GM18498 (cell line): ENCODE measurements at regions not wholly inside any gene's neighbourhood (a gene's known extent, or its start where the extent isn't known, plus 50 kb on each side); places are given as distances from the start of the nearest gene placed in this dataset.
A peak's percentile ranks its signal among the peaks of the same experiment; 100 is the strongest.

Experiments
- ATAC-seq: cut with Tn5 transposase; IDR thresholded peaks from one replicate; pipeline ENCODE4 v1.9.1; 2021; ENCODE audit warnings: mild to moderate bottlenecking, moderate library complexity; ENCODE audit not compliant: unreplicated experiment

- ATAC-seq = no peak
These were observed 1031.3 kb downstream of the C4orf33 start for GRCh38 chr4:130127297-130127696.

DNA sequence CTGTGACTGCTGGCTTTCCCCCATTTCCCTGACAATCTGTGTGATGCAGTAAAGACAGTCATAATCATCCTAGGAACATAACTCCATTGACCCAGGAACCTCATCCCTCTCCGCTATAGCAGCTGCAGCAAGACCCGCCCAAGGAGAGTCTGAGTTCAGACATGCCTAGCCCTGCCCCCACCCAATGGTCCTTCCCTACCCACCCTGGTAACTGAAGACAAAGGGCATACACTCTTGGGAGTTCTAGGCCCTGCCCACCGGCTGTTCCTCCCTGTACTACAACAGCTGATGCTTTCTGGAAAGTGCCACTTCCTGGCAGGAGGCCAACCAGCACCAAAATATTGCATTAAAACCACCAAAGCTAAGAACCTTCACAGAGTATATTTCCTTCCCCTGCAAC lies 1035.6 kb downstream of the C4orf33 start:
- ATAC-seq = no peak

- no peak for ATAC-seq
These were observed 1045.7 kb downstream of the C4orf33 start for GRCh38 chr4:130141651-130142050.

DNA sequence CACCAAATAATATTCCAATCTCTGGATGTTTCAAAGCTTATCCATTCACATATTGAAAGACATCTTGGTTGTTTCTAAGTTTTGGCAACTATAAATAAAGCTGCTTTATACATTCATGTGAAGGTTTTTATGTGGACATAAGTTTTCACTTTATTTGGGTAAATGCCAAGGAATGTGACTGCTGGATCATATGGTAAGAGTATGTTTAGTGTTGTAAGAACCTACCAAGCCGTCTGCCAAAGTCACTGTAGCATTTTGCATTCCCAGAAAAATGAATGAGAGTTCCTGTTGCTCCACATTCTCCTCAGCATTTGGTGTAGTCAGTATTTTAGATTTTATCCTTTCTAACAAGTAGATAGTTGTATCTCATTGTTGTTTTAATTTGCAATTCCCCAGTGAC lies 1047.7 kb downstream of the C4orf33 start:
- ATAC-seq = no peak

DNA sequence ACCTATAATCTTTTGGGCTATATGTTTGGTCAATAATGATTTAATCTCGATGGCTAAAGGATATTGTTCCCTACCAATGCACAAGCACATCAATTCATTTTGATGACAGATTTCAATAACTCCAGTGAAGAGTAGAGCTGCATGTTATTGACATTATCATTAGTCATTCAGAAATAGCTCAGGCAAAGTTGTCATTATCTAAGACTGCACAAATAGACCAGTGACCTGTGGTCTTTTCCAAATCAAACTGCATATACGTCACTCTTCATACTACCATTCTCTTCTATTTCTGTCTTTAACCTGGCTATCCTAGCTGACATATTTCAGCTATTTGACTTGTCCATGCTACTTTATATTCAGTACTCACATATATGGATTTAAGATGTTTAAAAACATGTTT lies 1050.8 kb downstream of the C4orf33 start:
- ATAC-seq = no peak

- no peak for ATAC-seq
These were observed 1051.7 kb downstream of the C4orf33 start for GRCh38 chr4:130147641-130148040.

DNA sequence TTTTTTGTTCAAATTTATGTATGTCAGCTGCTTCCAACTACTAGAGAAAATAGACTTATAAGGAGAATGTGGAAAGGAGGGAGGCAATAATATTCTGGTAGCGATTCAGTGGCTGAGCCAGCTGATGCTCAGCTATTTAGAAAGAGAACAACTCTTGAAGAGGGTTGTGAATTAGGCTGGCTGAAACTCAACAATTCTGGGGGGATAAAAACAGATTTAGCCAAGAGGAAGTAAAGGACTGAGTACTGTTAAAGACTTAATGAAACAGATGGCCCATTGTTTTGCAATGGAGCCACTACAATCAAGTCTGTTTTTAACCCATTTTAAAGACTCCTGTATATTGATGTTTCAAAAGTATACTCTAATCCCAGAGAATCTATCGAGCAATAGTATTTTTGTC lies 1058.9 kb downstream of the C4orf33 start:
- ATAC-seq = no peak

GRCh38 chr4:130163701-130164100 lies 1067.7 kb downstream of the C4orf33 start:
- ATAC-seq = no peak

- no peak for ATAC-seq
These were observed 1069.4 kb downstream of the C4orf33 start for GRCh38 chr4:130165381-130165780.

GRCh38 chr4:130172156-130172555 lies 1076.2 kb downstream of the C4orf33 start:
- no peak for ATAC-seq

GRCh38 chr4:130178106-130178505 lies 1082.2 kb downstream of the C4orf33 start:
- ATAC-seq = no peak

DNA sequence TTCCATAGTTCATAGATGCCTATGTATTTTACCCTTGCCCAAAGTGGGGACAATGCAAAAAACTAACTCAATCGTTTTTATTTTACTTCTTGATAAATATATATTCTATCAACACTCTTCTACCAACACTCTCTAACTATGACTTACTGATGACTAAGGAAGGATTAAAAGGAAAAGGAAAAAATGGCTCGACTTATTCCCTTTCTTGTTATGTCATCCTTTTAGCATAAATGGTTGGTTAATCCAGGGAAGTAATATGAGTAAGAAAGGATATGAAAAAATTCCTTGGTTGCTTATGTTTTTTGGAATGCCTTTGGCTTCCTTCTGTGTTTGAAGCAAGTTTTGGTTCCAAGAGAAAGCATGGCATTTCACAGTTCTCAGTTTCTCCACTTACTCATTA lies 1087.1 kb downstream of the C4orf33 start:
- no peak for ATAC-seq

GRCh38 chr4:130183766-130184165 lies 1087.8 kb downstream of the C4orf33 start:
- ATAC-seq = no peak

- no peak for ATAC-seq
These were observed 1089.2 kb downstream of the C4orf33 start for GRCh38 chr4:130185123-130185522.

DNA sequence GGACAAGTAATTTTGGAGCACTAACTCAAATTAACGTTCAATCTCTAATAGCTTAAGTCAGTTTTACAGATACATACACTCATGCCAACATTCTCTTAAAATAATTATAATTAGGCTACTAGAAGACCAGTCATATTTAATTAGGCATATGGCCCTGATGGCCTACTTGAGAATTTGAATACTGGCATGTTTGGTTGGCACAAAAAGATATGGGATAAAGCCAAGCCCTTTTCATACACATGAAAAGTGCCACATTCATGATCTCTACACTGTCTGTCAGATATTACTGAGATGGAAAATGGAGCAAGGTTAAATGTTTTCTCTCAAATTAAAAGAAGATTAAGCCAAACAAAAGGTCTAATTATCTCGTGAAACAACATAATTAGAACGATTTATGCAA lies 1091.0 kb downstream of the C4orf33 start:
- ATAC-seq = no peak

DNA sequence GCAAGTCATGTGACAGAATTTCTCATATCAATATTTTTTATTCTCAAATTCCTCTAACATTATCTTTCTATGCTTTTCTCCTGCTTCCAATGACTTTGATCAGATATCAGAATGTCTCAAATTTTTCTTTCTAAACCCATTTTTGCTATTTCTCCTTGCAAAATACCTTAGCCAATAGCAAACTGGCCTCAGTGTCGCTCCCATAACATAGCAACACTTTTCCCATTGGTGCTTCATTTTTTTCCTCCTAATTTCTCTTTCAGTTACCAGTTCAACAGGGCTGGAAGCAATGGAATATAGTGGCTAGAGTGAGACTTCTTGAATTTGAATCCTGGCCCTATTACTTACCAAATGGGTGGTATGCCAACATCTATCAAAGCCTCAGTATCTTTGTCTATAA lies 1091.6 kb downstream of the C4orf33 start:
- no peak for ATAC-seq

GRCh38 chr4:130192787-130193186 lies 1096.8 kb downstream of the C4orf33 start:
- no peak for ATAC-seq

DNA sequence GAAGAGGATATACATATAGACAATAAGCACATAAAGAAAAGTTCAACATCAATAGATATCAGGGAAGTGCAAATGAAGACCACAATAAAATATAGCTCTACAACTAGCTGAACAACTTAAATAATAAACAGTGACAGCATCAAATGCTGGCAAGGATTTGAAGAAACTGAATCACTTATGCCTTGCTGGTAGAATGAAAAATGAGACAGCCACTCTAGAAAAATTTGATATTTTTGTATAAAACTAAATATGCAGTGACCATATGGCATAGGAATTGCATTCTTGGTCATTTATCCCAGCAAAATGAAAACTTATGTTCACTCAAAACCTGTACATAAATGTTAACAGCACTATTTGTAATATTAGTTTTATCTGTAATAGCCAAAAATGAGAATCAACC lies 1102.0 kb downstream of the C4orf33 start:
- ATAC-seq = no peak

- ATAC-seq = no peak
These were observed 1107.6 kb downstream of the C4orf33 start for GRCh38 chr4:130203571-130203970.

GRCh38 chr4:130210864-130211263 lies 1114.9 kb downstream of the C4orf33 start:
- no peak for ATAC-seq

DNA sequence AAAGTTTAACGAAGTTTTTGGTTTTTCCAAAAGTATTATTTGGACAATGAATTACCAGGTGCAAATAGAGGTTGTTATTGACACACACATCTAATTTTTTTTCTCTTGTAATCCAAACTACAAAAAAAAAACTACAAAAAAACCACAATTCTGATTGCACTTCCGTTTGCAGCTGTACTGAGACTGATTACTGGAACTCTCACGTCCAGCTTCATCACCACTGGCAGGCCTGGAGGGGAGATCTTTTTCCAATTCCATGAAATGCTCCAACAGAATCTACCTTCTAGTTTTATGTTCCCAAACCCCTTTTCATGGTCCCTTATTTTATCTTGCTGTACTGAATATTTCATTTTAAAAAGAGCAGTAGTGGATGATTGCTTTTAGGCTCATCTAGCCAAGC lies 1118.3 kb downstream of the C4orf33 start:
- ATAC-seq = no peak

- peak; percentile 100 for ATAC-seq
These were observed 1137.6 kb downstream of the C4orf33 start for GRCh38 chr4:130233377-130234047.

GRCh38 chr4:130238121-130238520 lies 1142.2 kb downstream of the C4orf33 start:
- ATAC-seq = no peak
